Keratinocyte (primary cell): ENCODE measurements at regions not wholly inside any gene's neighbourhood (a gene's known extent, or its start where the extent isn't known, plus 50 kb on each side); places are given as distances from the start of the nearest gene placed in this dataset.

Experiments used
- EZH2 ChIP-seq: IDR thresholded peaks from one replicate; pipeline ENCODE4 v1.6.1; 2012; ENCODE audit warnings: inconsistent platforms, mild to moderate bottlenecking, low read length, moderate library complexity
- TF ChIP-seq, protein P1 (sequence below), 3 experiments: IDR thresholded peaks in 1 of 3; conservative IDR thresholded peaks in 1 of 3; optimal IDR thresholded peaks in 1 of 3; 2 replicates in 2 of 3; 3 replicates in 1 of 3; pipeline versions ENCODE3 to v1.5.1; 2011; ENCODE audit warnings: low read length in 3 of 3, mild to moderate bottlenecking in 3 of 3, moderate library complexity in 2 of 3, control low read depth in 1 of 3, inconsistent platforms in 1 of 3; ENCODE audit not compliant: insufficient read depth in 2 of 3; ENCODE audit errors: extremely low read depth in 1 of 3

DNA sequence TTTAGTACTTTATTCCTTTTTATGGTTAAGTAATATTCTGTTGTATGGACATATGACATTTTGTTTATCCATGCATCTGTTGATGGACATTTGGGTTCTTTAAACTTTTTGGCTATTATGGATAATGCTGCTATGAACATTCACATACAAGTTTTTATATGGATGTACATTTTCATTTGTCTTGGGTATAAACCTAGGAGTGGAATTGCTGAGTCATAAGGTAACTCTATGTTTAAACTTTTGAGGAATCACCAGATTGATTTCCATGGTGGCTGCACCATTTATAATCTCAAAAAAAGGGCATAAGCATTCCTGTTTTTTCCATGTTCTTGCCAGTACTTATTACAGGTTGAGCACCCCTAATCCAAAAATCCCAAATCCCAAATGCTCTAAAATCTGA, 90.3 kb upstream of the CRHR1 start:
- TF ChIP-seq, protein P1, sequence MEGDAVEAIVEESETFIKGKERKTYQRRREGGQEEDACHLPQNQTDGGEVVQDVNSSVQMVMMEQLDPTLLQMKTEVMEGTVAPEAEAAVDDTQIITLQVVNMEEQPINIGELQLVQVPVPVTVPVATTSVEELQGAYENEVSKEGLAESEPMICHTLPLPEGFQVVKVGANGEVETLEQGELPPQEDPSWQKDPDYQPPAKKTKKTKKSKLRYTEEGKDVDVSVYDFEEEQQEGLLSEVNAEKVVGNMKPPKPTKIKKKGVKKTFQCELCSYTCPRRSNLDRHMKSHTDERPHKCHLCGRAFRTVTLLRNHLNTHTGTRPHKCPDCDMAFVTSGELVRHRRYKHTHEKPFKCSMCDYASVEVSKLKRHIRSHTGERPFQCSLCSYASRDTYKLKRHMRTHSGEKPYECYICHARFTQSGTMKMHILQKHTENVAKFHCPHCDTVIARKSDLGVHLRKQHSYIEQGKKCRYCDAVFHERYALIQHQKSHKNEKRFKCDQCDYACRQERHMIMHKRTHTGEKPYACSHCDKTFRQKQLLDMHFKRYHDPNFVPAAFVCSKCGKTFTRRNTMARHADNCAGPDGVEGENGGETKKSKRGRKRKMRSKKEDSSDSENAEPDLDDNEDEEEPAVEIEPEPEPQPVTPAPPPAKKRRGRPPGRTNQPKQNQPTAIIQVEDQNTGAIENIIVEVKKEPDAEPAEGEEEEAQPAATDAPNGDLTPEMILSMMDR (optimal IDR thresholded peaks at IDR 0.05 in 1 of 3, IDR thresholded peaks at IDR 0.05 in 1 of 3, conservative IDR thresholded peaks at IDR 0.05 in 1 of 3; ENCODE audit: extremely low read depth in 1 of 3, insufficient read depth in 2 of 3, low read length in 3 of 3), result no peak
- no peak for TF ChIP-seq EZH2
